A549 (cell line): ENCODE measurements at regions not wholly inside any gene's neighbourhood (a gene's known extent, or its start where the extent isn't known, plus 50 kb on each side); places are given as distances from the start of the nearest gene placed in this dataset.

Source experiments
- ATAC-seq, 2 experiments: fragments of 200-7000 bp in 1 of 2; fragments of >200 bp in 1 of 2; cut with Nextera tagmentation in 1 of 2; cut with Tn5 transposase in 1 of 2; 3 replicates each; pipeline versions ENCODE4 v1.8.0 to v1.9.1; 2018 to 2020; ENCODE audit warnings: mild to moderate bottlenecking in 1 of 2, moderate library complexity in 1 of 2
- CTCF ChIA-PET: fragments of 300-600 bp; sonication (Branson Sonifier 250); formaldehyde crosslinking; extraction: SDS; loops from one replicate; lab custom pipeline; 2021; ENCODE audit warnings: antibody characterized with exemption, inconsistent platforms; lab: Yijun Ruan, JAX
- POLR2A ChIA-PET: fragments of 350-600 bp; formaldehyde crosslinking; extraction: SDS; loops from one replicate; lab custom pipeline; 2021; ENCODE audit warnings: antibody characterized with exemption, inconsistent platforms; lab: Yijun Ruan, JAX
- DNase-seq, 2 experiments: peaks; one replicate each; pipeline versions ENCODE4 v3.0.0 to v3.0.0-alpha.2; 2011 to 2016; ENCODE audit warnings: low read depth in 1 of 2, low spot score in 1 of 2
- FAIRE-seq: peaks from 2 replicates; lab custom pipeline; 2011; peaks lifted over from hg19 to GRCh38; lab: Jason Lieb, UNC
- H3K27ac ChIP-seq, 2 experiments: fragments of >200 bp; sonication (Bioruptor Twin); formaldehyde crosslinking; 3 replicates each; pipeline ENCODE4 v1.5.1; 2016 to 2017
- H3K4me1 ChIP-seq: fragments of >200 bp; sonication (Bioruptor Twin); formaldehyde crosslinking; 3 replicates; pipeline ENCODE4 v1.6.1; 2016
- H3K4me2 ChIP-seq: fragments of >200 bp; sonication (Bioruptor Twin); formaldehyde crosslinking; 3 replicates; pipeline ENCODE4 v1.6.1; 2016
- H3K4me3 ChIP-seq: fragments of >200 bp; sonication (Bioruptor Twin); formaldehyde crosslinking; 3 replicates; pipeline ENCODE4 v1.5.1; 2016
- H3K9me3 ChIP-seq: fragments of >200 bp; sonication (Bioruptor Twin); formaldehyde crosslinking; 3 replicates; pipeline ENCODE4 v1.6.1; 2016
- BHLHE40 ChIP-seq: IDR thresholded peaks from 2 replicates; pipeline ENCODE4 v1.6.1; 2012; ENCODE audit warnings: low read depth, low read length, inconsistent platforms
- CBX8 ChIP-seq: fragments of 200-600 bp; sonication (generic); IDR thresholded peaks from 2 replicates; pipeline ENCODE4 v1.6.1; 2016
- CHD2 ChIP-seq: fragments of 150-350 bp; IDR thresholded peaks from 2 replicates; pipeline ENCODE4 v1.6.1; 2014; ENCODE audit warnings: low read length; ENCODE audit not compliant: partially characterized antibody
- CHD4 ChIP-seq: fragments of 200-600 bp; sonication (generic); IDR thresholded peaks from 2 replicates; pipeline ENCODE4 v1.6.1; 2016; ENCODE audit warnings: antibody characterized with exemption, mild to moderate bottlenecking, borderline replicate concordance
- CTCF ChIP-seq: fragments of >200 bp; sonication (Bioruptor Twin); formaldehyde crosslinking; IDR thresholded peaks from 3 replicates; pipeline ENCODE4 v1.5.1; 2016
- E2F6 ChIP-seq: IDR thresholded peaks from 2 replicates; pipeline ENCODE4 v1.6.1; 2012; ENCODE audit warnings: low read depth, borderline replicate concordance
- EHF ChIP-seq: fragments of 250-450 bp; sonication (Bioruptor Pico); IDR thresholded peaks from 2 replicates; pipeline ENCODE4 v1.5.0; 2020; ENCODE audit warnings: mild to moderate bottlenecking
- EP300 ChIP-seq, 2 experiments: fragments of >200 bp; sonication (Bioruptor Twin); formaldehyde crosslinking; IDR thresholded peaks; 2 replicates in 1 of 2; 3 replicates in 1 of 2; pipeline ENCODE4 v1.6.1; 2016 to 2017
- GATA3 ChIP-seq: IDR thresholded peaks from 2 replicates; pipeline ENCODE4 v1.6.1; 2012; ENCODE audit warnings: borderline replicate concordance
- HEYL ChIP-seq: fragments of 250-450 bp; sonication (Bioruptor Pico); IDR thresholded peaks from 2 replicates; pipeline ENCODE4 v1.8.0; 2021; ENCODE audit warnings: mild to moderate bottlenecking, moderate library complexity
- HOXB5 ChIP-seq: fragments of 250-450 bp; sonication (Bioruptor Pico); IDR thresholded peaks from 2 replicates; pipeline ENCODE4 v1.5.0; 2020; ENCODE audit warnings: mild to moderate bottlenecking, moderate library complexity
- JUNB ChIP-seq: fragments of >200 bp; sonication (Bioruptor Twin); formaldehyde crosslinking; IDR thresholded peaks from 2 replicates; pipeline ENCODE4 v1.6.1; 2016
- MAFK ChIP-seq: fragments of 450-650 bp; IDR thresholded peaks from 2 replicates; pipeline ENCODE4 v1.6.1; 2014; ENCODE audit not compliant: partially characterized antibody
- MYC ChIP-seq: IDR thresholded peaks from 2 replicates; pipeline ENCODE4 v1.6.1; 2012; ENCODE audit warnings: mild to moderate bottlenecking, inconsistent platforms, low read length, improper control_type of control experiment, borderline replicate concordance
- NR3C1 ChIP-seq: fragments of >200 bp; sonication (Bioruptor Twin); formaldehyde crosslinking; IDR thresholded peaks from 3 replicates; pipeline ENCODE4 v1.6.1; 2017
- PHF8 ChIP-seq: fragments of 200-600 bp; sonication (generic); IDR thresholded peaks from 2 replicates; pipeline ENCODE4 v1.6.1; 2016; ENCODE audit warnings: low read depth, mild to moderate bottlenecking, antibody characterized with exemption, moderate library complexity, borderline replicate concordance
- SMC3 ChIP-seq: fragments of >200 bp; sonication (Bioruptor Twin); formaldehyde crosslinking; IDR thresholded peaks from 3 replicates; pipeline ENCODE4 v1.6.1; 2018; ENCODE audit warnings: inconsistent platforms
- TP53 ChIP-seq: fragments of 250-450 bp; sonication (Bioruptor Pico); IDR thresholded peaks from 2 replicates; pipeline ENCODE4 v1.5.0; 2021; ENCODE audit warnings: mild to moderate bottlenecking, moderate library complexity
- ZC3H11A ChIP-seq: fragments of 450-650 bp; IDR thresholded peaks from 2 replicates; pipeline ENCODE4 v1.6.1; 2014; ENCODE audit warnings: antibody characterized with exemption, mild to moderate bottlenecking
- ZFP36 ChIP-seq: fragments of 450-650 bp; IDR thresholded peaks from 2 replicates; pipeline ENCODE4 v1.6.1; 2014; ENCODE audit warnings: borderline replicate concordance; ENCODE audit not compliant: partially characterized antibody
- ZNF302 ChIP-seq: fragments of 250-450 bp; sonication (Bioruptor Pico); IDR thresholded peaks from 2 replicates; pipeline ENCODE4 v1.9.0; 2021; ENCODE audit warnings: inconsistent platforms, mild to moderate bottlenecking, moderate library complexity
- ZSCAN20 ChIP-seq: fragments of 250-450 bp; sonication (Bioruptor Pico); IDR thresholded peaks from 2 replicates; pipeline ENCODE4 v1.8.0; 2022; ENCODE audit warnings: mild to moderate bottlenecking, moderate library complexity
- WGBS: methylation state at CpG from one replicate; pipeline ENCODE4 v1.1.6; 2017; ENCODE audit errors: missing lambda C conversion rate; 5-methylcytosine and 5-hydroxymethylcytosine counted together
- TF ChIP-seq, protein P1 (sequence below): fragments of 250-450 bp; sonication (Bioruptor Pico); IDR thresholded peaks from 2 replicates; pipeline ENCODE4 v1.5.0; 2021; ENCODE audit warnings: mild to moderate bottlenecking, moderate library complexity, borderline replicate concordance
- TF ChIP-seq, protein P2 (sequence below): fragments of >200 bp; sonication (Bioruptor Twin); formaldehyde crosslinking; IDR thresholded peaks from 2 replicates; pipeline ENCODE4 v1.6.1; 2016
- TF ChIP-seq, protein P3 (sequence below): IDR thresholded peaks from 2 replicates; pipeline ENCODE4 v1.6.1; 2012

GRCh38 chr3:106193876-106194275 lies 325.1 kb upstream of the CBLB start:
- FAIRE-seq (no peak), ATAC-seq (no peak), DNase-seq (no peak)
- CTCF ChIA-PET, result no interaction called here
- WGBS, result 32% methylated on average over 2 of the region's 2 CpGs
- POLR2A ChIA-PET, result no interaction called here
- Histone ChIP-seq H3K4me1 (no peaks in the 10 kb centered on the region), H3K27ac (no peak overlapping the region), H3K4me2 (no peak overlapping the region), H3K9me3 (no peaks in the 10 kb centered on the region), H3K4me3 (no peak overlapping the region)
- TF ChIP-seq MAFK (no peak), NR3C1 (no peak), CBX8 (no peak), EHF (CRISPR knock-in tag) (no peak), TP53 (no peak), EP300 (IDR thresholded peaks at IDR 0.05) (no peak)
- TF ChIP-seq, protein P1, sequence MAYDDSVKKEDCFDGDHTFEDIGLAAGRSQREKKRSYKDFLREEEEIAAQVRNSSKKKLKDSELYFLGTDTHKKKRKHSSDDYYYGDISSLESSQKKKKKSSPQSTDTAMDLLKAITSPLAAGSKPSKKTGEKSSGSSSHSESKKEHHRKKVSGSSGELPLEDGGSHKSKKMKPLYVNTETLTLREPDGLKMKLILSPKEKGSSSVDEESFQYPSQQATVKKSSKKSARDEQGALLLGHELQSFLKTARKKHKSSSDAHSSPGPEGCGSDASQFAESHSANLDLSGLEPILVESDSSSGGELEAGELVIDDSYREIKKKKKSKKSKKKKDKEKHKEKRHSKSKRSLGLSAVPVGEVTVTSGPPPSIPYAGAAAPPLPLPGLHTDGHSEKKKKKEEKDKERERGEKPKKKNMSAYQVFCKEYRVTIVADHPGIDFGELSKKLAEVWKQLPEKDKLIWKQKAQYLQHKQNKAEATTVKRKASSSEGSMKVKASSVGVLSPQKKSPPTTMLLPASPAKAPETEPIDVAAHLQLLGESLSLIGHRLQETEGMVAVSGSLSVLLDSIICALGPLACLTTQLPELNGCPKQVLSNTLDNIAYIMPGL (CRISPR knock-in tag), result no peak
- TF ChIP-seq, protein P2, sequence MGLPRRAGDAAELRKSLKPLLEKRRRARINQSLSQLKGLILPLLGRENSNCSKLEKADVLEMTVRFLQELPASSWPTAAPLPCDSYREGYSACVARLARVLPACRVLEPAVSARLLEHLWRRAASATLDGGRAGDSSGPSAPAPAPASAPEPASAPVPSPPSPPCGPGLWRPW, result no peak

- Histone ChIP-seq H3K9me3 (no peaks in the 10 kb centered on the region), H3K4me2 (no peak overlapping the region), H3K4me1 (no peaks in the 10 kb centered on the region), H3K27ac (no peak overlapping the region), H3K4me3 (no peak overlapping the region)
- ChIA-PET POLR2A (no interaction called here), CTCF (no interaction called here)
- ATAC-seq (no peak), FAIRE-seq (no peak), DNase-seq (no peak)
- 55% methylated on average over 1 of the region's 1 CpG for WGBS
- TF ChIP-seq MAFK (peak; percentile 73), MYC (no peak), HOXB5 (CRISPR knock-in tag) (no peak), ZNF302 (CRISPR knock-in tag) (no peak), ZC3H11A (no peak), BHLHE40 (no peak)
Measured at GRCh38 chr3:106194726-106195125, 325.9 kb upstream of the CBLB start.

DNA sequence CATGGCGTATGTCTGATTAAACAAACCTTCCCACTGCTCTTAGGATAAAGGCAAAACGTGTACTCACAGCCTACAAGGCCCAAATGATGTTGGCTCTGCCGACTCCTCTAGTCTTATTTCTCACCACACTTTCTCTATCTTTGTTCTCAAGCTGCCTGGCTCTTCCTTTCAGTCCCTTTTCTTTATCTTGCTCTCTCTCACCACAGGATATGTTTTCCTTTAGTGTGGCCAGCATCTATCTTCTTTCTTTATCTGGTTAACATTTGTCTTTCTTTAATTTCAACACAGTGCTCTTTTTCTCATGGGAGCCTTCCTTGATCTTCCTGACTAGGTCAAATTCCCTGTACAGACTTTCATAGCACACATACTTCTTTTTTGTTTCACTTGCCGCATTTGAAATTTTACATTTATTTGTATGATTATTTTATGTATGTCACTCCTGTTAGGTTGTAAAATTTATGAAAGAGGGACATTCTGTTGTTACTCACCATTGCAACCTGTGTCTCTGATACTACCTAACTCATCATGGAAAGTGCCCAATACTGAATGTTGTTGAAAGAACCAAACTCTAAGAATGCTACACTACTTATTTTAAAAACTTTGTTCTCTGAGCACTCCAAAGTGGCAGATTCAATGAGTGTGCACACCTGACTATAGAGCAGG lies 328.9 kb upstream of the CBLB start:
- Histone ChIP-seq H3K4me2 (no peak overlapping the region), H3K9me3 (no peaks in the 10 kb centered on the region), H3K4me3 (no peak overlapping the region), H3K4me1 (no peaks in the 10 kb centered on the region), H3K27ac (no peak overlapping the region)
- FAIRE-seq (no peak), DNase-seq (no peak), ATAC-seq (no peak)
- ChIA-PET POLR2A (no interaction called here), CTCF (no interaction called here)
- 51% methylated on average over 4 of the region's 4 CpGs for WGBS
- TF ChIP-seq SMC3, result no peak
- no peak for TF ChIP-seq EP300 (IDR thresholded peaks at IDR 0.05)
- no peak for TF ChIP-seq GATA3
- TF ChIP-seq, protein P3, sequence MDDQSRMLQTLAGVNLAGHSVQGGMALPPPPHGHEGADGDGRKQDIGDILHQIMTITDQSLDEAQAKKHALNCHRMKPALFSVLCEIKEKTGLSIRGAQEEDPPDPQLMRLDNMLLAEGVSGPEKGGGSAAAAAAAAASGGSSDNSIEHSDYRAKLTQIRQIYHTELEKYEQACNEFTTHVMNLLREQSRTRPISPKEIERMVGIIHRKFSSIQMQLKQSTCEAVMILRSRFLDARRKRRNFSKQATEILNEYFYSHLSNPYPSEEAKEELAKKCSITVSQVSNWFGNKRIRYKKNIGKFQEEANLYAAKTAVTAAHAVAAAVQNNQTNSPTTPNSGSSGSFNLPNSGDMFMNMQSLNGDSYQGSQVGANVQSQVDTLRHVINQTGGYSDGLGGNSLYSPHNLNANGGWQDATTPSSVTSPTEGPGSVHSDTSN, result no peak
- no peak for TF ChIP-seq CHD2
- TF ChIP-seq CTCF, result no peak
- no peak for TF ChIP-seq CBX8
- TF ChIP-seq, protein P2, result no peak
- TF ChIP-seq E2F6, result no peak
- no peak for TF ChIP-seq HOXB5 (CRISPR knock-in tag)
- TF ChIP-seq ZFP36, result no peak
- TF ChIP-seq JUNB, result no peak
- TF ChIP-seq, protein P1 (CRISPR knock-in tag), result no peak
- no peak for TF ChIP-seq EHF (CRISPR knock-in tag)
- TF ChIP-seq CHD4, result no peak
- TF ChIP-seq PHF8, result no peak
- TF ChIP-seq HEYL, result no peak
- no peak for TF ChIP-seq ZNF302 (CRISPR knock-in tag)
- no peak for TF ChIP-seq ZSCAN20 (CRISPR knock-in tag)
